Mesendoderm (in vitro differentiated cells): ENCODE measurements at regions not wholly inside any gene's neighbourhood (a gene's known extent, or its start where the extent isn't known, plus 50 kb on each side); places are given as distances from the start of the nearest gene placed in this dataset.

ENCODE experiments used
- DNase-seq: peaks from one replicate; pipeline ENCODE4 v3.0.0; 2013
- H2AK5ac ChIP-seq: 2 replicates; pipeline ENCODE4 v1.6.1; 2013; ENCODE audit warnings: low read length, inconsistent platforms
- H2BK120ac ChIP-seq: 2 replicates; pipeline ENCODE4 v1.6.1; 2013; ENCODE audit warnings: low read depth, mild to moderate bottlenecking, low read length, moderate library complexity, mixed read lengths
- H2BK15ac ChIP-seq: replicated peaks from 2 replicates; pipeline ENCODE4 v1.6.1; 2013; ENCODE audit warnings: low read depth, mild to moderate bottlenecking, moderate library complexity
- H2BK5ac ChIP-seq: 2 replicates; pipeline ENCODE4 v1.6.1; 2013; ENCODE audit warnings: low read length, inconsistent platforms
- H3K18ac ChIP-seq: 2 replicates; pipeline ENCODE4 v1.6.1; 2013; ENCODE audit warnings: mild to moderate bottlenecking, low read length, mixed read lengths
- H3K23ac ChIP-seq: one replicate; pipeline ENCODE4 v1.6.1; 2013; ENCODE audit warnings: low read length
- H3K27ac ChIP-seq: 2 replicates; pipeline ENCODE4 v1.5.1; 2013; ENCODE audit warnings: low read depth, mild to moderate bottlenecking, inconsistent platforms, low read length, moderate library complexity
- H3K27me3 ChIP-seq: 2 replicates; pipeline ENCODE4 v1.6.1; 2013; ENCODE audit warnings: low read length, control low read depth, mild to moderate bottlenecking, inconsistent platforms; ENCODE audit not compliant: insufficient read depth, poor library complexity
- H3K36me3 ChIP-seq: 2 replicates; pipeline ENCODE4 v1.6.1; 2013; ENCODE audit warnings: low read length, inconsistent platforms; ENCODE audit not compliant: control insufficient read depth, insufficient read depth
- H3K4ac ChIP-seq: one replicate; pipeline ENCODE4 v1.6.1; 2013; ENCODE audit warnings: low read depth, mild to moderate bottlenecking, low read length, moderate library complexity
- H3K4me1 ChIP-seq: 2 replicates; pipeline ENCODE4 v1.6.1; 2013; ENCODE audit warnings: low read depth, low read length, inconsistent platforms; ENCODE audit not compliant: control insufficient read depth
- H3K4me2 ChIP-seq: 2 replicates; pipeline ENCODE4 v1.6.1; 2013; ENCODE audit warnings: low read length
- H3K4me3 ChIP-seq: 2 replicates; pipeline ENCODE4 v1.5.1; 2013; ENCODE audit warnings: mild to moderate bottlenecking, low read length
- H3K56ac ChIP-seq: one replicate; pipeline ENCODE4 v1.6.1; 2013; ENCODE audit warnings: low read length
- H3K79me1 ChIP-seq: 2 replicates; pipeline ENCODE4 v1.6.1; 2013; ENCODE audit warnings: low read length, inconsistent platforms
- H3K79me2 ChIP-seq: 2 replicates; pipeline ENCODE4 v1.6.1; 2013; ENCODE audit warnings: mild to moderate bottlenecking, low read length; ENCODE audit not compliant: control insufficient read depth, insufficient read depth
- H3K9ac ChIP-seq: 2 replicates; pipeline ENCODE4 v1.6.1; 2013; ENCODE audit warnings: low read length, inconsistent platforms
- H4K5ac ChIP-seq: one replicate; pipeline ENCODE4 v1.6.1; 2013; ENCODE audit warnings: low read length
- H4K8ac ChIP-seq: one replicate; pipeline ENCODE4 v1.6.1; 2013; ENCODE audit warnings: low read depth, mild to moderate bottlenecking, control low read depth, low read length, moderate library complexity
- WGBS: extraction: QIAGEN DNeasy Blood & Tissue Kit; methylation state at CpG from one replicate; pipeline ENCODE4 v1.1.7; 2013; ENCODE audit warnings: low lambda C conversion rate, missing lambda C conversion rate; ENCODE audit not compliant: insufficient coverage; ENCODE audit errors: extremely low coverage; 5-methylcytosine and 5-hydroxymethylcytosine counted together

DNA sequence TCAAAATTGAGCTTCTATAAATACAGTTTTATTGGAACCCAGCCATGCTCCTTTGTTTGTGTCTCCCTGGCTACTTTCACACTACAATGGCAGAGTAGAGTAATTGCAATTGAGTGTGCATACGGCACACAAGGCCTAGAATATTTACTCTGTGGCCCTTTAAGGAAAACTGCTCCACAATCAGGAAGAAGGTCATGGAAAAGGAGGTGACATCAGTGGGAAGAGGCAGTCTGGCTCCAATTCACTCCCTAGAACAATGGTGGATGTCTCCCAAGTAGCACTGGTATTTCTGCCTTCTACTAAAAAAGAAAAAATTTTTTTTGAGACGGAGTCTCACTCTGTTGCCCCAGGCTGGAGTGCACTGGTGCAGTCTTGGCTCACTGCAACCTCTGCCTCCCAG, 51.3 kb downstream of the KRTAP19-8 start:
- Histone ChIP-seq H4K5ac (no peak overlapping the region), H3K36me3 (no peaks in the 10 kb centered on the region), H3K4me2 (no peak overlapping the region), H3K79me1 (no peaks in the 10 kb centered on the region), H3K18ac (no peak overlapping the region), H3K79me2 (no peaks in the 10 kb centered on the region), H3K27ac (no peak overlapping the region), H3K27me3 (no peaks in the 10 kb centered on the region), H4K8ac (no peak overlapping the region), H2BK15ac (no peak overlapping the region), H2AK5ac (no peak overlapping the region), H3K23ac (no peak overlapping the region), H3K56ac (no peak overlapping the region), H3K4ac (no peak overlapping the region), H2BK120ac (no peak overlapping the region), H2BK5ac (no peak overlapping the region), H3K9ac (no peak overlapping the region), H3K4me3 (no peak overlapping the region), H3K4me1 (no peaks in the 10 kb centered on the region)
- DNase-seq, result no peak
- no CpG with 5 or more reads among the region's 2 CpGs for WGBS

DNA sequence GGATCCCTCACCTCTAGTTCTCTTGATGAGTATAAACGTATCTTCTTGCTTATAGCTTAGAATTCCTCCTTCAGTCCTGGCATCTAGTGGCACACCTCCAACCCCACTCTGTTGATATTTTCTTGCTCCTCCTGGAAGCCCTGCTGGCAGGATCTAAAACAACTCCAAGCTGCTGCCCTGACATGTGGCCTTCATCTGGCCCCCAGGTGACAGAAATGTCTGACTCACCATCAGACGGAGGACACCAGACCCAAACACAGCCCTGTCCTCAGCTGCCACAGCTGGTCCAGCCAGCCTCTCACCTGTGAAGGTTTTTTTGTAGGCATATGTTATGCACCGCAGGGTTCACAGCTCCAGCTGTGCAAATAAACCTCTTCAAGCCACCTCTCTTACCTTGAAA, 53.4 kb downstream of the KRTAP19-8 start:
- H3K18ac ChIP-seq, result no peak overlapping the region
- no peak overlapping the region for H3K4me2 ChIP-seq
- H3K79me1 ChIP-seq, result no peaks in the 10 kb centered on the region
- H3K27ac ChIP-seq, result no peak overlapping the region
- no peak overlapping the region for H2BK15ac ChIP-seq
- H4K8ac ChIP-seq, result no peak overlapping the region
- H3K79me2 ChIP-seq, result no peaks in the 10 kb centered on the region
- DNase-seq, result no peak
- H2BK5ac ChIP-seq, result no peak overlapping the region
- H2AK5ac ChIP-seq, result no peak overlapping the region
- no CpG with 5 or more reads among the region's 3 CpGs for WGBS
- no peak overlapping the region for H2BK120ac ChIP-seq
- H3K9ac ChIP-seq, result no peak overlapping the region
- no peak overlapping the region for H4K5ac ChIP-seq
- H3K4ac ChIP-seq, result no peak overlapping the region
- no peaks in the 10 kb centered on the region for H3K4me1 ChIP-seq
- H3K27me3 ChIP-seq, result no peaks in the 10 kb centered on the region
- no peak overlapping the region for H3K4me3 ChIP-seq
- no peaks in the 10 kb centered on the region for H3K36me3 ChIP-seq
- no peak overlapping the region for H3K56ac ChIP-seq
- H3K23ac ChIP-seq, result no peak overlapping the region

DNA sequence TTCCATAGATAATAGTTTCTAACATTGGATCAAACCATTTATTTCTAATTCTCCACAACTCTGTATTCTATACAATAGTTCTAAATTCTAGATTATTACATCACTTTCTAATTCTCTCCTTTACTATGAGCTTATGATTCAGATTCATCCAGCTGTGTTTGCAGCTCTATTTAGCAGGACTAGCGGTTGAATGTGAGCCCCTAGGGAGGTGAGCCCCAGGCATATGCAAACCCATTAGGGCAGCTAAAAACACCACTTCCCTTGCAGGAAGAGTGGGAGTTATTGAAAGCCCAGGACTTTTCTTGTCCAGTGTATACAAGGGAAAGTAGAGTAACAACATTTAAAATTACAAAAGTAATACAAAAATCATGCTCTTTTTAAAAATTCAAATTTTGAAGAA, 56.9 kb downstream of the KRTAP19-8 start:
- Histone ChIP-seq H3K4me3 (no peak overlapping the region), H2BK15ac (no peak overlapping the region), H2BK5ac (no peak overlapping the region), H3K79me1 (no peaks in the 10 kb centered on the region), H2BK120ac (no peak overlapping the region), H3K23ac (no peak overlapping the region), H3K18ac (no peak overlapping the region), H4K5ac (no peak overlapping the region), H3K4ac (no peak overlapping the region), H3K79me2 (no peaks in the 10 kb centered on the region), H3K27ac (no peak overlapping the region), H3K36me3 (no peaks in the 10 kb centered on the region), H3K56ac (no peak overlapping the region), H3K27me3 (no peaks in the 10 kb centered on the region), H3K9ac (no peak overlapping the region), H4K8ac (no peak overlapping the region), H3K4me1 (no peaks in the 10 kb centered on the region), H2AK5ac (no peak overlapping the region), H3K4me2 (no peak overlapping the region)
- DNase-seq, result no peak
- WGBS, result no CpG with 5 or more reads among the region's 1 CpG

DNA sequence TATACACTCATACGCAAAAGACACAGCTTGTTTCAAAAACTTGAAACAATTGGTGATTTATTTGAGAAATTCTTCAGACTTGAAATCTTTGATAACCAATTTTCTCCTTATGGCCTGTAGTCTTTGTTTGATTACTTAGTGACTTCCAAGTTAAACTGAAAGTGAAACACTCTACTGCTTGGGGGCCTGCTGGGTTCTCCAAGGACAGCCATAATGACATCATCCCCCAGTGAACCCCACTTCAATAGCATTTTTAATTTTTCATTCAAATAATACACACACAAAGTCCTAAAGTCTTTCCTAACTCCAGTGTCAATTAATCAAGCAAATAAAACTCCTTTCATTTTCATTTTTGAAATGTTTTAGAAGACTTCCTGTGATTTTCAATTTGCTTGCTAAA, 59.2 kb downstream of the KRTAP19-8 start:
- no peak overlapping the region for H3K4ac ChIP-seq
- no peak for DNase-seq
- no peaks in the 10 kb centered on the region for H3K4me1 ChIP-seq
- no peak overlapping the region for H2BK5ac ChIP-seq
- no peaks in the 10 kb centered on the region for H3K27me3 ChIP-seq
- no peak overlapping the region for H2BK120ac ChIP-seq
- no peak overlapping the region for H3K27ac ChIP-seq
- no peak overlapping the region for H3K56ac ChIP-seq
- H3K79me2 ChIP-seq, result no peaks in the 10 kb centered on the region
- H3K4me2 ChIP-seq, result no peak overlapping the region
- no peak overlapping the region for H3K9ac ChIP-seq
- no peak overlapping the region for H3K23ac ChIP-seq
- no peak overlapping the region for H3K18ac ChIP-seq
- H3K4me3 ChIP-seq, result no peak overlapping the region
- no CpG with 5 or more reads among the region's 1 CpG for WGBS
- no peaks in the 10 kb centered on the region for H3K36me3 ChIP-seq
- H4K8ac ChIP-seq, result no peak overlapping the region
- no peak overlapping the region for H4K5ac ChIP-seq
- no peaks in the 10 kb centered on the region for H3K79me1 ChIP-seq
- H2AK5ac ChIP-seq, result no peak overlapping the region
- H2BK15ac ChIP-seq, result no peak overlapping the region

DNA sequence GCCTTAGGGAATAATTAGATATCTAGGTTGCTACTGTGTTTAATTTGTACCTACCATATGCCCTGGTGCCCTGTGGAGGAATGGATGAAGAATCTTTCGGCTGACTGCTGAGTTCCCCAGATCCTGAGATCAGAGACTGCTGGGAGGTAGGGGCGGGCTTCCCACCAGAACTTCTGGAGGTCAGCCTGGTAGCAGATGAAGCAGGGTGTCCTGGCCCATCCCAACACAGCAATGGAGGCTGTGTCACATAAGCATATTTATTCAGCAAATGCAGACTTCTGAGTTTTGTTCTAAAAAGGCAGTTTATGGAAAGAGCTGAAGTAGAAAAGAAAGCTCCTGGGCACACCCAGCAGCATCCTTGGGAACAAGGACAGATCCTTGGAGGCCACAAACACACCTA, 74.0 kb downstream of the KRTAP19-8 start:
- WGBS, result no CpG with 5 or more reads among the region's 2 CpGs
- no peak overlapping the region for H2BK120ac ChIP-seq
- no peaks in the 10 kb centered on the region for H3K79me1 ChIP-seq

DNA sequence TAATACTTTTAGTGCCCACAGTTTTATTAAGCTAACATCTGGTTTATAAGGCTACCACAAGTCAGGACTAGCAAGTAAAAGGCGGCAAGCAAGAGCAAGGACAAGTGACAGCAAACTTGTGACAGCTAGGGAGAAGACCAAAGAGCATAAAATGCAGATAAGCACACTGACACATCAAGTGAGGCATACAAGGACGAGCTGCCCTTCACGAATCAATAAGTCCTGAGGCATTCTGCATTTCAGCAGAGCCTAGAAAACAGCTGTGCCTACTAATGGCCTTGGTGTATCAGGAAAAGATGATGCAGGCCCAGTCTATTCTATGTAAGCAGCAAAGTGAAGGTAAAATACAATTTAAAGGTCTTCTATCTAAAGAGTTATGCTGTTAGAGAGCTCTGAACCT, 74.8 kb downstream of the KRTAP19-8 start:
- H3K9ac ChIP-seq, result no peak overlapping the region
- DNase-seq, result no peak
- no peak overlapping the region for H3K23ac ChIP-seq
- no peak overlapping the region for H4K5ac ChIP-seq
- no peak overlapping the region for H2BK5ac ChIP-seq
- H2BK120ac ChIP-seq, result no peak overlapping the region
- H2AK5ac ChIP-seq, result no peak overlapping the region
- no CpG with 5 or more reads among the region's 3 CpGs for WGBS
- no peak overlapping the region for H3K4me2 ChIP-seq
- H3K27me3 ChIP-seq, result no peaks in the 10 kb centered on the region
- H3K27ac ChIP-seq, result no peak overlapping the region
- no peak overlapping the region for H3K4ac ChIP-seq
- no peaks in the 10 kb centered on the region for H3K36me3 ChIP-seq
- H3K18ac ChIP-seq, result no peak overlapping the region
- no peak overlapping the region for H3K4me3 ChIP-seq
- no peaks in the 10 kb centered on the region for H3K79me2 ChIP-seq
- H3K4me1 ChIP-seq, result no peaks in the 10 kb centered on the region
- no peaks in the 10 kb centered on the region for H3K79me1 ChIP-seq
- no peak overlapping the region for H4K8ac ChIP-seq
- no peak overlapping the region for H3K56ac ChIP-seq
- no peak overlapping the region for H2BK15ac ChIP-seq

More for the DNA sequence above, 74.0 kb downstream of the KRTAP19-8 start:
- Histone ChIP-seq H2BK15ac (no peak overlapping the region), H3K36me3 (no peaks in the 10 kb centered on the region), H3K27me3 (no peaks in the 10 kb centered on the region), H3K4me1 (no peaks in the 10 kb centered on the region), H3K4me2 (no peak overlapping the region), H3K23ac (no peak overlapping the region), H4K5ac (no peak overlapping the region), H2BK5ac (no peak overlapping the region), H3K4ac (no peak overlapping the region), H3K27ac (no peak overlapping the region), H3K4me3 (no peak overlapping the region), H4K8ac (no peak overlapping the region), H3K56ac (no peak overlapping the region), H2AK5ac (no peak overlapping the region), H3K9ac (no peak overlapping the region), H3K18ac (no peak overlapping the region), H3K79me2 (no peaks in the 10 kb centered on the region)
- no peak for DNase-seq
